Astrocyte (in vitro differentiated cells and primary cell): ENCODE measurements at regions not wholly inside any gene's neighbourhood (a gene's known extent, or its start where the extent isn't known, plus 50 kb on each side); places are given as distances from the start of the nearest gene placed in this dataset.

ENCODE experiments used
- DNase-seq: peaks from one replicate; pipeline ENCODE4 v3.0.0-alpha.2; 2010; ENCODE audit warnings: low read depth
- FAIRE-seq: peaks from 2 replicates; lab custom pipeline; 2011; peaks lifted over from hg19 to GRCh38; lab: Jason Lieb, UNC
- H2AFZ ChIP-seq: 2 replicates; pipeline ENCODE4 v1.6.0; 2012; ENCODE audit warnings: low read depth, low read length, inconsistent platforms
- H3K27ac ChIP-seq: 2 replicates; pipeline ENCODE4 v1.5.1; 2011; ENCODE audit warnings: low read depth, low read length, inconsistent platforms
- H3K27me3 ChIP-seq: 2 replicates; pipeline ENCODE4 v1.6.0; 2011; ENCODE audit warnings: low read length, inconsistent platforms; ENCODE audit not compliant: insufficient read depth
- H3K36me3 ChIP-seq: 2 replicates; pipeline ENCODE4 v1.5.1; 2011; ENCODE audit warnings: low read length, inconsistent platforms; ENCODE audit not compliant: insufficient read depth
- H3K4me1 ChIP-seq: 2 replicates; pipeline ENCODE4 v1.5.1; 2011; ENCODE audit warnings: low read length, inconsistent platforms; ENCODE audit not compliant: insufficient read depth
- H3K4me2 ChIP-seq: 2 replicates; pipeline ENCODE4 v1.6.0; 2012; ENCODE audit warnings: low read length, inconsistent platforms
- H3K4me3 ChIP-seq: 2 replicates; pipeline ENCODE4 v1.5.1; 2011; ENCODE audit warnings: low read depth, mild to moderate bottlenecking, low read length, inconsistent platforms; ENCODE audit not compliant: insufficient read depth
- H3K79me2 ChIP-seq: 2 replicates; pipeline ENCODE4 v1.6.0; 2012; ENCODE audit warnings: mild to moderate bottlenecking, low read length, inconsistent platforms; ENCODE audit not compliant: insufficient read depth
- H3K9ac ChIP-seq: 2 replicates; pipeline ENCODE4 v1.6.0; 2012; ENCODE audit warnings: mild to moderate bottlenecking, low read length, inconsistent platforms
- H3K9me3 ChIP-seq: 2 replicates; pipeline ENCODE4 v1.5.1; 2012; ENCODE audit warnings: low read depth, mild to moderate bottlenecking, low read length, inconsistent platforms; ENCODE audit not compliant: insufficient read depth
- H4K20me1 ChIP-seq: 2 replicates; pipeline ENCODE4 v1.6.0; 2012; ENCODE audit warnings: low read length, inconsistent platforms; ENCODE audit not compliant: insufficient read depth
- H3K27ac Mint-ChIP-seq: one replicate; pipeline ENCODE4 v1.8.0; 2021; ENCODE audit warnings: mild to moderate bottlenecking, mixed read lengths; ENCODE audit not compliant: unreplicated experiment
- H3K27me3 Mint-ChIP-seq: one replicate; pipeline ENCODE4 v1.8.0; 2021; ENCODE audit warnings: low read depth, mixed read lengths; ENCODE audit not compliant: unreplicated experiment
- H3K36me3 Mint-ChIP-seq: one replicate; pipeline ENCODE4 v1.8.0; 2021; ENCODE audit warnings: low read depth, mixed read lengths; ENCODE audit not compliant: unreplicated experiment
- H3K4me1 Mint-ChIP-seq: one replicate; pipeline ENCODE4 v1.8.0; 2021; ENCODE audit warnings: low read depth, mixed read lengths; ENCODE audit not compliant: unreplicated experiment
- H3K4me3 Mint-ChIP-seq: one replicate; pipeline ENCODE4 v1.8.0; 2021; ENCODE audit warnings: mild to moderate bottlenecking, moderate library complexity, mixed read lengths; ENCODE audit not compliant: unreplicated experiment
- H3K9me3 Mint-ChIP-seq: one replicate; pipeline ENCODE4 v1.8.0; 2021; ENCODE audit warnings: mild to moderate bottlenecking, mixed read lengths; ENCODE audit not compliant: unreplicated experiment
- EZH2 ChIP-seq: IDR thresholded peaks from 2 replicates; pipeline ENCODE4 v1.6.1; 2012; ENCODE audit warnings: mild to moderate bottlenecking, low read length, inconsistent platforms; ENCODE audit not compliant: insufficient read depth
- TF ChIP-seq, protein P1 (sequence below): IDR thresholded peaks from 2 replicates; pipeline ENCODE4 v1.5.1; 2011; ENCODE audit warnings: low read depth, mild to moderate bottlenecking, inconsistent platforms, low read length, moderate library complexity; ENCODE audit not compliant: insufficient read depth

DNA sequence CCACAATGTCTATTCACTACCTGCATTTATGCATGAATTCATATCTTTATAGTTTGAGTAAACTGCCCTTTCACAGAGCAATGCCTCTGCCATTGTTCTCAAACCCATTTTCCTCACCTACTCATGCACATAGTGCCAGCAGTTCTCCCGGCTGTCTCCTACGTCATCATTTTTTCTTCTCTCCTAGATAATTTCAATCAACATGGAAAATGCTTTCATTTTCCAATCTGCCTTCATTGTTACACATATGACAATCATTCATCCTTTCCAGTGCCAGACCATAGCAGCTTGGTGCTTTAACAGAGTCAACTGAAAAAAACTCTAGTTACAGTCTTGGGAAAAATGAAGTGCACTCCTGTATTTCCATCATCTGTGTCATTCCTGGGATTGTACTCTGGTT lies 514.8 kb upstream of the CTNND2 start:
- Histone ChIP-seq H3K4me2 (no peak overlapping the region), H3K36me3 (no peaks in the 10 kb centered on the region), H3K4me1 (no peaks in the 10 kb centered on the region), H2AFZ (no peak overlapping the region), H3K79me2 (no peaks in the 10 kb centered on the region), H4K20me1 (no peaks in the 10 kb centered on the region), H3K27me3 (no peaks in the 10 kb centered on the region), H3K27ac (no peak overlapping the region), H3K4me3 (no peak overlapping the region), H3K9ac (no peak overlapping the region), H3K9me3 (no peaks in the 10 kb centered on the region)
- H3K36me3 Mint-ChIP-seq: no peaks in the 10 kb centered on the region
- peaks cover 6% of the 10 kb centered on the region for H3K9me3 Mint-ChIP-seq
- FAIRE-seq (no peak), DNase-seq (no peak)
- no peak for TF ChIP-seq EZH2
- TF ChIP-seq, protein P1, sequence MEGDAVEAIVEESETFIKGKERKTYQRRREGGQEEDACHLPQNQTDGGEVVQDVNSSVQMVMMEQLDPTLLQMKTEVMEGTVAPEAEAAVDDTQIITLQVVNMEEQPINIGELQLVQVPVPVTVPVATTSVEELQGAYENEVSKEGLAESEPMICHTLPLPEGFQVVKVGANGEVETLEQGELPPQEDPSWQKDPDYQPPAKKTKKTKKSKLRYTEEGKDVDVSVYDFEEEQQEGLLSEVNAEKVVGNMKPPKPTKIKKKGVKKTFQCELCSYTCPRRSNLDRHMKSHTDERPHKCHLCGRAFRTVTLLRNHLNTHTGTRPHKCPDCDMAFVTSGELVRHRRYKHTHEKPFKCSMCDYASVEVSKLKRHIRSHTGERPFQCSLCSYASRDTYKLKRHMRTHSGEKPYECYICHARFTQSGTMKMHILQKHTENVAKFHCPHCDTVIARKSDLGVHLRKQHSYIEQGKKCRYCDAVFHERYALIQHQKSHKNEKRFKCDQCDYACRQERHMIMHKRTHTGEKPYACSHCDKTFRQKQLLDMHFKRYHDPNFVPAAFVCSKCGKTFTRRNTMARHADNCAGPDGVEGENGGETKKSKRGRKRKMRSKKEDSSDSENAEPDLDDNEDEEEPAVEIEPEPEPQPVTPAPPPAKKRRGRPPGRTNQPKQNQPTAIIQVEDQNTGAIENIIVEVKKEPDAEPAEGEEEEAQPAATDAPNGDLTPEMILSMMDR: no peak
- no peak overlapping the region for H3K4me3 Mint-ChIP-seq
- H3K4me1 Mint-ChIP-seq: no peaks in the 10 kb centered on the region
- H3K27me3 Mint-ChIP-seq: no peaks in the 10 kb centered on the region
- H3K27ac Mint-ChIP-seq: no peak overlapping the region

DNA sequence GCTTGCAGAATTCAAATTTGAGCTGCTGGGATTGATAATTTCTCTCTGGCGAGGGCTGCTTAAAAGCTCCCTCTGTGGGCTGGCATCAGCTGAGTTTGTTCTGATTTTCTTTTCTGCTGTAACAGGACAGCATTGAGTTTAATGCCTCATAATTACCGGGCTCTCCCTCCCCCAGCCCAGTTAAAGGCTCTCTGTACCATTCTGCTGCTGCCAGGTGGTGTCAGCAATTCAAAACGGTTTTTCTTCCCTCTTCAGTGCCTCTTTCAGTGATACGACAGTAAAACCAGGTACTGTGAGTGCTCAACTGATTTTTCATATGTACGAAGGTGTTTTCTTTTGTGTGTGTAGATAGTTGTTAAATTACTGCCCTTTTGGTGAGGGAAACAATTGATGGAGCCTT lies 509.3 kb upstream of the CTNND2 start:
- no peaks in the 10 kb centered on the region for H3K4me1 ChIP-seq
- Mint-ChIP-seq H3K4me3 (no peak overlapping the region), H3K27me3 (no peaks in the 10 kb centered on the region), H3K9me3 (no peaks in the 10 kb centered on the region), H3K4me1 (no peaks in the 10 kb centered on the region), H3K36me3 (no peaks in the 10 kb centered on the region), H3K27ac (no peak overlapping the region)
- no peak overlapping the region for H3K4me3 ChIP-seq
- no peaks in the 10 kb centered on the region for H3K36me3 ChIP-seq
- no peak overlapping the region for H3K9ac ChIP-seq
- no peak for TF ChIP-seq EZH2
- TF ChIP-seq, protein P1: no peak
- DNase-seq (no peak), FAIRE-seq (no peak)
- no peaks in the 10 kb centered on the region for H4K20me1 ChIP-seq
- no peak overlapping the region for H3K4me2 ChIP-seq
- no peak overlapping the region for H2AFZ ChIP-seq
- no peaks in the 10 kb centered on the region for H3K9me3 ChIP-seq
- H3K79me2 ChIP-seq: no peaks in the 10 kb centered on the region
- no peak overlapping the region for H3K27ac ChIP-seq
- H3K27me3 ChIP-seq: no peaks in the 10 kb centered on the region

DNA sequence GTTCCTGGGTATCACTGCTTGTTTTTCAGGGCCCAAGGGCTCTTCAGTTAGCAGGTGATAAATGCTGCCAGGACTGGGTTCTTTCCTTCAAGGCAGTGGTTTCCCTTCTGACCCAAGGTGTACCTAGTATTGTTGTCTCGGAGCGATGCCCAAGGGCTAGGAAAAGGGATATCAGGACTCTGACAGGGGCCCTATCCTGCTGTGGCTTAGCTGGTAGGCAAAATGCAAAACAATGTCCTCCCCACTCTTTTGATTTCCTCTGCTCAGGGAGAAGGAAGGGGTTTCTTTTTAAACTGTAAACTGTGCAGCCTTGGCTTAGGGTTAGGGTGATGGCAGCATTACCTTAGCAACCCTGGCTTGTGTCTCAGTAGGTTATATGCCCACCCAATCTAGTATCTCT lies 508.8 kb upstream of the CTNND2 start:
- H3K36me3 ChIP-seq: no peaks in the 10 kb centered on the region
- no peak overlapping the region for H3K4me2 ChIP-seq
- no peaks in the 10 kb centered on the region for H3K27me3 ChIP-seq
- H3K27me3 Mint-ChIP-seq: no peaks in the 10 kb centered on the region
- H3K27ac ChIP-seq: no peak overlapping the region
- H3K79me2 ChIP-seq: no peaks in the 10 kb centered on the region
- no peak overlapping the region for H3K4me3 Mint-ChIP-seq
- H3K9ac ChIP-seq: no peak overlapping the region
- H3K4me3 ChIP-seq: no peak overlapping the region
- H3K9me3 Mint-ChIP-seq: no peaks in the 10 kb centered on the region
- no peak for TF ChIP-seq EZH2
- TF ChIP-seq, protein P1: no peak
- no peaks in the 10 kb centered on the region for H3K4me1 Mint-ChIP-seq
- no peaks in the 10 kb centered on the region for H3K4me1 ChIP-seq
- no peak for FAIRE-seq
- no peaks in the 10 kb centered on the region for H3K36me3 Mint-ChIP-seq
- H3K9me3 ChIP-seq: no peaks in the 10 kb centered on the region
- no peak overlapping the region for H2AFZ ChIP-seq
- H4K20me1 ChIP-seq: no peaks in the 10 kb centered on the region
- DNase-seq: no peak
- H3K27ac Mint-ChIP-seq: no peak overlapping the region
